WERI-Rb-1 (cell line): ENCODE measurements at regions not wholly inside any gene's neighbourhood (a gene's known extent, or its start where the extent isn't known, plus 50 kb on each side); places are given as distances from the start of the nearest gene placed in this dataset.

ENCODE experiments used
- DNase-seq: peaks from one replicate; pipeline ENCODE4 v3.0.0-alpha.2; 2020
- H3K27ac ChIP-seq: fragments of 250-450 bp; sonication (Bioruptor Pico); 2 replicates; pipeline ENCODE4 v1.5.1; 2020; ENCODE audit warnings: mild to moderate bottlenecking, moderate library complexity
- H3K27me3 ChIP-seq: fragments of 250-450 bp; sonication (Bioruptor Pico); 2 replicates; pipeline ENCODE4 v1.5.1; 2021; ENCODE audit warnings: mild to moderate bottlenecking, low read depth, moderate library complexity; ENCODE audit not compliant: insufficient read depth, severe bottlenecking
- H3K36me3 ChIP-seq: fragments of 250-450 bp; sonication (Bioruptor Pico); 2 replicates; pipeline ENCODE4 v1.5.1; 2020; ENCODE audit warnings: mild to moderate bottlenecking, moderate library complexity
- H3K4me3 ChIP-seq: 2 replicates; pipeline ENCODE4 v1.5.1; 2011; ENCODE audit warnings: low read depth, mild to moderate bottlenecking, control low read depth, low read length
- H3K9me3 ChIP-seq: fragments of 250-450 bp; sonication (Bioruptor Pico); 2 replicates; pipeline ENCODE4 v1.5.1; 2021; ENCODE audit warnings: mild to moderate bottlenecking, moderate library complexity; ENCODE audit not compliant: severe bottlenecking
- CTCF ChIP-seq: IDR thresholded peaks from 2 replicates; pipeline ENCODE4 v1.5.1; 2011; ENCODE audit warnings: low read depth, mild to moderate bottlenecking, control low read depth, inconsistent platforms, low read length

GRCh38 chr7:7077945-7078344 lies 104.4 kb upstream of the C1GALT1 start:
- no peak overlapping the region for H3K4me3 ChIP-seq
- peaks cover 8% of the 10 kb centered on the region for H3K9me3 ChIP-seq
- no peak overlapping the region for H3K27ac ChIP-seq
- TF ChIP-seq CTCF, result no peak
- no peaks in the 10 kb centered on the region for H3K36me3 ChIP-seq
- no peak for DNase-seq
- no peaks in the 10 kb centered on the region for H3K27me3 ChIP-seq

GRCh38 chr7:7080802-7081201 lies 101.5 kb upstream of the C1GALT1 start:
- DNase-seq, result no peak
- no peaks in the 10 kb centered on the region for H3K36me3 ChIP-seq
- no peak overlapping the region for H3K27ac ChIP-seq
- no peak overlapping the region for H3K4me3 ChIP-seq
- peaks cover 2% of the 10 kb centered on the region for H3K9me3 ChIP-seq
- TF ChIP-seq CTCF, result no peak
- H3K27me3 ChIP-seq, result no peaks in the 10 kb centered on the region

GRCh38 chr7:7090460-7090859 lies 91.9 kb upstream of the C1GALT1 start:
- DNase-seq, result no peak
- TF ChIP-seq CTCF, result no peak
- no peaks in the 10 kb centered on the region for H3K9me3 ChIP-seq
- H3K4me3 ChIP-seq, result no peak overlapping the region
- no peak overlapping the region for H3K27ac ChIP-seq
- no peaks in the 10 kb centered on the region for H3K27me3 ChIP-seq
- H3K36me3 ChIP-seq, result no peaks in the 10 kb centered on the region

GRCh38 chr7:7098280-7098818 lies 84.0 kb upstream of the C1GALT1 start:
- TF ChIP-seq CTCF, result no peak
- H3K9me3 ChIP-seq, result no peaks in the 10 kb centered on the region
- H3K27ac ChIP-seq, result no peak overlapping the region
- H3K4me3 ChIP-seq, result no peak overlapping the region
- H3K27me3 ChIP-seq, result no peaks in the 10 kb centered on the region
- no peaks in the 10 kb centered on the region for H3K36me3 ChIP-seq
- no peak for DNase-seq

GRCh38 chr7:7099584-7100014 lies 82.7 kb upstream of the C1GALT1 start:
- Histone ChIP-seq H3K4me3 (peak overlapping the region; percentile 6; the same call in 1 of the 2 replicates), H3K27ac (peak overlapping the region; percentile 61), H3K36me3 (no peaks in the 10 kb centered on the region), H3K9me3 (no peaks in the 10 kb centered on the region), H3K27me3 (no peaks in the 10 kb centered on the region)
- no peak for DNase-seq
- TF ChIP-seq CTCF, result no peak

GRCh38 chr7:7100432-7100849 lies 81.9 kb upstream of the C1GALT1 start:
- peak overlapping the region; percentile 6 for H3K4me3 ChIP-seq
- DNase-seq, result peak; percentile 85
- TF ChIP-seq CTCF, result no peak
- no peaks in the 10 kb centered on the region for H3K27me3 ChIP-seq
- H3K9me3 ChIP-seq, result no peaks in the 10 kb centered on the region
- H3K36me3 ChIP-seq, result no peaks in the 10 kb centered on the region
- peak overlapping the region; percentile 61 for H3K27ac ChIP-seq
